ENCODE measurements at regions not wholly inside any gene's neighbourhood (a gene's known extent, or its start where the extent isn't known, plus 50 kb on each side); places are given as distances from the start of the nearest gene placed in this dataset.

DNA sequence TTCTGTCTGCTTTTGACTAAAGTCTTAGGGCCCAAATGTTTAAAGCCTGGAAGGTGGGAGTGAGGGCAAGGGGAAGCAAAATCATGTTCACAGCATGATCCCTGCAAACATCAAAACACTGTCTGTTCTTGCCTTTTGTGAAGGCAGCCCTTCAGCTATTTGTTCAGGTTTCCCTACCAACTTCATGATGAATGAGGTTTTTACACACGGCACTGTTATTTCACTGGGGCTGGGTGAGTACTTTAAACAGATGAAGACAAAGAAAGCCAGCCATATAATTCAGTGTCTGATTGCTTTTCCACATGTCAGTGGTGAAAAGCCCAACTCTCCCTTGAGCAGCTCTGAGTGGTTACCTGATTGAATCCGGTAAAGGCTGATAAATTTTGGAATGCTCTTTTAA lies 224.7 kb upstream of the GRAMD2B start:
- DNase-seq (ENCODE audit: low read depth in 3 of 3), result no peak

DNA sequence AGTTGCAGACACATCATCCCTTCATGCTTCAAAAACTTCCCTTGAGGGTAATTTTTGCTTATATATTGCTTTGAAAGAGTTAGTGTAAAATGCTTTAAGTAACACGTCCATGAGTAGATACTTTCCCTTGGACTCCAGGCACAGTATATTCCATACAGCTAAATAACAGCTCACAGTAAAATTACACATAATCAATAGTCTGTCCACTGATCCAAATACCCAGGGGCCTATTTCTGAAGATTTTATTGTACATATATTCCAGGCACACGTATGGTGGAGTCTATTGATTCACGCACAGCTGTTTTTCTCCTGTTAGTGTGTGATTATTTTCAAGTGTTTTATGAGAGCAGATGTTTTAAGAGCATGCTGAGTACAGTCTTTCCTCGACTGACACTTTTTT lies 223.7 kb upstream of the GRAMD2B start:
- no peak for DNase-seq (ENCODE audit: low read depth in 3 of 3)

GRCh38 chr5:126208691-126209090 lies 214.5 kb upstream of the GRAMD2B start:
- DNase-seq (ENCODE audit: low read depth in 3 of 3), result no peak

- no peak for DNase-seq (ENCODE audit: low read depth in 3 of 3)
Observed at GRCh38 chr5:126210955-126211354, 212.3 kb upstream of the GRAMD2B start.

GRCh38 chr5:126219616-126220015 lies 203.6 kb upstream of the GRAMD2B start:
- no peak for DNase-seq (ENCODE audit: low read depth in 3 of 3)

- no peak for DNase-seq (ENCODE audit: low read depth in 3 of 3)
Observed at GRCh38 chr5:126220725-126221124, 202.5 kb upstream of the GRAMD2B start.

- no peak for DNase-seq (ENCODE audit: low read depth in 3 of 3)
Observed at GRCh38 chr5:126228934-126229333, 194.3 kb upstream of the GRAMD2B start.

GRCh38 chr5:126233256-126233655 lies 190.0 kb upstream of the GRAMD2B start:
- DNase-seq (ENCODE audit: low read depth in 3 of 3), result no peak

DNA sequence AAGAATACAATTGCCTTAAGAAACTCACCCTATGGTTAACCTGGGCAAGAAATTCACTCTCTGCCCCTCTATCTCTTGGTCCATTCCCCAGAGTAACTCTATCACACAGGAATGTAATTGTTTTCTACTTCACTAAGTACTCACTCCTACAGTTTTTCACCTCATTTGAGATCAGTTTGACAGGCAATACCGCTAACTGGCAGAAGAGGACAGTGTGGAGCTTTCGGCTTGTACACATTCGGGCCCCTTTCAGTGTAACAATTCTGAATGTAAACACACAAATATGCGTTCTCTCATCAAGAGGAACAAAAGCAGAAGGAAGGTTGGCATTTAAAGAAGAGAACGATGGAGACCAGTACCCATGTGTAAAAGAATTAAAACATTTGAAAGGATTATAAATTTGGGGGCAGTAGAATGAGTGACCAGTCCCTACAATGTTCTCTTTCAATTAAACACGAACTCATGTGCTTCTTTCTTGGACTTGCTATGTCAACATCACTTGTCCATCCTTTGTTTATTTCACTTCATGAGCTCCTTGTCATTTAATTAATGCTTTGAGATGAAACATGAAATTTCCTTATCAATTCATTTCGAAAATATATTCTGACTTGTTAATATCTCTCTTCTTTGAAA lies 188.5 kb upstream of the GRAMD2B start:
- DNase-seq (ENCODE audit: low read depth in 3 of 3), result no peak

- DNase-seq (ENCODE audit: low read depth in 3 of 3), result no peak
Observed at GRCh38 chr5:126235628-126236027, 187.6 kb upstream of the GRAMD2B start.

DNA sequence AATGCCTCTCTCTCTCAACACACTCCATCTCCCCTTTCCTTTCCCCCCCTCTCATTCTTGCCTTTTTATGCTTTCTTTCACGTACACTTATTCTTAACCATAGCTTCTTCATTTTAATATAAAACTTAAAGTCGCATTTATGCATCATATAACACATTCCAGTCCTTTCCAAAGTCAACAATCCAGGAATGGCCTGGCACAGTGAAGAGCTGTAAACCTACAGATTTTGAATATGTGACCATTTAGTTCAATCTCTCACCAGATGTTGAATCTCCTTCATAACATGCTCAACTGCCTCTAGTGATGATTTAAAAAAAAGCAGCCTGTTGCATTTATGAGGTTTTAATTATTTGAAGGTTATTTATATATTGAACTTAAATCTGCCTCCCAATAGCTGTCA lies 186.2 kb upstream of the GRAMD2B start:
- no peak for DNase-seq (ENCODE audit: low read depth in 3 of 3)

GRCh38 chr5:126248611-126249010 lies 174.6 kb upstream of the GRAMD2B start:
- no peak for DNase-seq (ENCODE audit: low read depth in 3 of 3)

- DNase-seq (ENCODE audit: low read depth in 3 of 3), result no peak
Observed at GRCh38 chr5:126251024-126251423, 172.2 kb upstream of the GRAMD2B start.

- no peak for DNase-seq (ENCODE audit: low read depth in 3 of 3)
Observed at GRCh38 chr5:126253406-126253805, 169.8 kb upstream of the GRAMD2B start.

GRCh38 chr5:126263591-126264184 lies 159.5 kb upstream of the GRAMD2B start:
- no peak for DNase-seq (ENCODE audit: low read depth in 3 of 3)

DNA sequence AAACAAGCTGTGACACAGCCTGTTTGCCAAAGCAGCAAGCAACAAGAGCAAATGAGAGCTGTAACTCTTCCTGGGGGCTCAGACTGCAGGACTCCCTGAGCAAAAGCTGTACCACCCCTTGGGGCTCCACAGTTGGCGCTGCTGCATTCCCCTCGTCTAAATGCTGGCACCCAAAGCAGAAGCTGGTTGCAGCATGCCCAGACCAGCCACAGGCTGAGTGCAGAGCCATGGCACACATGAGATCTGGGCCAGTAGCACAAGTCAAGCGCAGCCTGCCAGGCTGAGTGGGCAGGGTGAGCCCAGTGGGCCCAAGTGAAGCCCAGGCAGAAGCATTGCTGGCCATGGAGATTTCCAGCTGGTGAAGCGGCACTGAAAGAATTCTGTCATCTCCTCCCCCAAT lies 157.3 kb upstream of the GRAMD2B start:
- no peak for DNase-seq (ENCODE audit: low read depth in 3 of 3)

- DNase-seq (ENCODE audit: low read depth in 3 of 3), result no peak
Observed at GRCh38 chr5:126267438-126267837, 155.8 kb upstream of the GRAMD2B start.

DNA sequence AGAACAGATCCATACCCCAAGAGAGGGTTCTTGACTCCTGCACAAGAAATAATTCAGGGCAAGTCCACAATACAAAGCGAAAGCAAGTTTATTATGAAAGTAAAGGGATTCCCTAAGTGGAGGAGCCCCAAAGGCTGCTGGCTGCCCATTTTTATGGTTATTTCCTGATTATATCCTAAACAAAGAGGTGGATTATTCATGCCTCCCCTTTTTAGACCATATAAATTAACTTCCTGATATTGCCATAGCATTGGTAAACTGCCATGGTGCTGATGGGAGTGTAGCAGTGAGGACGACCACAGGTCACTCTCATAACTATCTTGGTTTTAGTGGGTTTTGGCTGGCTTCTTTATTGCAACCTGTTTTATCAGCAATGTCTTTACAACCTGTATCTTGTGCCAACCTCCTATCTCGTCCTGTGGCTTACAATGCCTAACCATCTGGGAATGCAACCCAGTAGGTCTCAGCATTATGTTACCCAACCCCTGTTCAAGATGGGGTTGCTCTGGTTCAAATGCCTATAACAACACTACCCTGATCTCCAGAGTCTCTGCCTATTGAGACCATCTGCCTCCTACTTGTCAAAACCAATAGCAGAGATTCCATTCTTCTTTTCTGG lies 154.4 kb upstream of the GRAMD2B start:
- DNase-seq (ENCODE audit: low read depth in 3 of 3), result no peak

GRCh38 chr5:126269511-126269910 lies 153.7 kb upstream of the GRAMD2B start:
- DNase-seq (ENCODE audit: low read depth in 3 of 3), result no peak

DNA sequence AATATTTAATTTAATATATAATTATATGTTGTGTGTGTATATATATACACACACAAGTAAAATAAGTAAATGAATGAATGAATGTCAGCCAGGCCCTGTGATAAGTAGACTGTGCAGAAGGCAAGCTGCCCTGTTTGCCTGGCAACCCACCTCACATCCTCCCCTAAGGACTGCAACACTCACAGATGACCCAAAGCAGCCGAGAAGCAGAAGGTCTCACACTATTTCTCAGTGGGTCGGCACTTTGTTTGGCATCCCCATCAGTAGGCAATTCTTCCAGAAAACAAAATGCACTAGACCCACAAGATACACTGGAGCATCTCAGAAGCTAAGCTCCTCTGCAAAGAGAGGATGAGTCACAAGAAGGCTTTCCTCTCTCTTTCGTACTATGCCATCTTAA lies 152.1 kb upstream of the GRAMD2B start:
- DNase-seq (ENCODE audit: low read depth in 3 of 3), result no peak

DNA sequence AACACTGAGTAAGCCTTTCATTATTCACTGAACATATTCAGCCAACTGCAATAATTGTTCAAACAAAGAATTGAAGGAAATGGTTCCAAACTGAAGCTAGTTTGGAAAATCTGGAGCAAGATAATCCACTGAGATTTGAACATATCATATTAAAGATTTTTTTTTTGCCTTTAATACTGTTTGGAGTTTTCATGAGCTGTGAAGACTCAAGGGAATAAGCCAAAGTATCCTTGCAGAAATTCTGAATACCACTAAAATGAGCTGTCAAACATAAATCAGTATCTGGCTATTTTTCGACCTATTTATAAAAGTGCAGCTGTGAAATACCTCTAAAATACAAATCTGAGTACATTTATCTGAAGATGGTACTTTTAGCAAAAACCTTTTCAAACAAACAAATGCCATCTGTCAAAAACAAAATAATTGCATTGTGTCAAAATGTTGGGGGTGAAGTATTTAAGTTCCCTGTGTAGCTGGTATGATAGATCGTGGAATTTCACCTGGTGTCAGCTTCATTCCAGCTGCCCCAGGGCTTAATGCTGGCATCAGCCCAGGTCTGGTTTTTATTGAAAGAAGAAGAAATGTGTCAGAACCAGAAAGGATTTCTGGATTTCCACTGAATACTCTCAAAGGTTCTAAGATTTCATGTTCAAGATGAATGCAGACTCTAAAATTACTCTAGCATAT lies 149.0 kb upstream of the GRAMD2B start:
- no peak for DNase-seq (ENCODE audit: low read depth in 3 of 3)

- no peak for DNase-seq (ENCODE audit: low read depth in 3 of 3)
Observed at GRCh38 chr5:126274763-126275125, 148.5 kb upstream of the GRAMD2B start.

DNA sequence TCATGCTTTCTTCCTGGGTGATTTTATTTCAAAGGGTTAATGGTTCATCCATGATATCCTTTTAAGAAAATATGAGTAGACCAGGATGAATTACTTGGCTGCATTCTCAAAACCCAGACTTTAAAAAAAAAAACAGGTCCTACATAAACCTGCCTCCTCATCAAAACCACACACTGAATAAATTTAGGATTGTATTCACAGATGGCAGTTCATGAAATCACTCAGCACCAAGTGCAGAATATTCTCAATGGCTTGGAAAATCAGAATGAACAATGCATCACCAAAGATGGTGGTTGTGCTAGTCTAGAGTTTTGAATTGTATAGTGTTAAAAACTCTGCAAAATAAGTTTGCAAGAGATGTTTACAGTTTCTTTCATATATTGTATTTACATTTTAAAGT lies 145.4 kb upstream of the GRAMD2B start:
- DNase-seq (ENCODE audit: low read depth in 3 of 3), result no peak

Data from stimulated activated CD4-positive, alpha-beta T cell treated with anti-CD3 and anti-CD28 coated beads, TNF-alpha, amount 100 ng/mL, for 4 hours (primary cell).